Mesenchymal stem cell (in vitro differentiated cells and primary cell): ENCODE measurements at regions not wholly inside any gene's neighbourhood (a gene's known extent, or its start where the extent isn't known, plus 50 kb on each side); places are given as distances from the start of the nearest gene placed in this dataset.

Experiments
- DNase-seq: peaks from one replicate; pipeline ENCODE4 v3.0.0-alpha.2; 2013
- H2AFZ ChIP-seq: one replicate; pipeline ENCODE4 v1.6.1; 2013; ENCODE audit warnings: low read depth, mild to moderate bottlenecking, control low read depth, inconsistent platforms, low read length, moderate library complexity
- H2AK5ac ChIP-seq: 2 replicates; pipeline ENCODE4 v1.6.1; 2013; ENCODE audit warnings: low read length, moderate library complexity, mild to moderate bottlenecking, inconsistent platforms; ENCODE audit not compliant: severe bottlenecking
- H2BK120ac ChIP-seq: one replicate; pipeline ENCODE4 v1.6.1; 2013; ENCODE audit warnings: low read depth, mild to moderate bottlenecking, inconsistent platforms, low read length, moderate library complexity
- H2BK12ac ChIP-seq, 2 experiments: one replicate each; pipeline ENCODE4 v1.6.1; 2013; ENCODE audit warnings: inconsistent platforms in 2 of 2, low read length in 2 of 2, mild to moderate bottlenecking in 2 of 2, moderate library complexity in 2 of 2, control low read depth in 1 of 2
- H2BK15ac ChIP-seq: one replicate; pipeline ENCODE4 v1.6.1; 2013; ENCODE audit warnings: mild to moderate bottlenecking, low read depth, inconsistent platforms; ENCODE audit not compliant: poor library complexity, severe bottlenecking
- H2BK5ac ChIP-seq: 2 replicates; pipeline ENCODE4 v1.6.1; 2013; ENCODE audit warnings: low read depth, mild to moderate bottlenecking, low read length, control low read depth, inconsistent platforms; ENCODE audit not compliant: poor library complexity, severe bottlenecking
- H3K14ac ChIP-seq, 2 experiments: one replicate each; pipeline ENCODE4 v1.6.1; 2013; ENCODE audit warnings: inconsistent platforms in 2 of 2, low read length in 2 of 2, control low read depth in 1 of 2, mild to moderate bottlenecking in 1 of 2, moderate library complexity in 1 of 2
- H3K18ac ChIP-seq, 2 experiments: one replicate each; pipeline ENCODE4 v1.6.1; 2013; ENCODE audit warnings: inconsistent platforms in 2 of 2, low read length in 2 of 2, control low read depth in 1 of 2, low read depth in 1 of 2, mild to moderate bottlenecking in 1 of 2
- H3K23ac ChIP-seq, 2 experiments: one replicate each; pipeline ENCODE4 v1.6.1; 2013; ENCODE audit warnings: inconsistent platforms in 2 of 2, low read length in 2 of 2, mild to moderate bottlenecking in 2 of 2, moderate library complexity in 2 of 2, control low read depth in 1 of 2
- H3K27ac ChIP-seq: 2 replicates; pipeline ENCODE4 v1.5.1; 2013; ENCODE audit warnings: mild to moderate bottlenecking, moderate library complexity, low read length, control low read depth, inconsistent platforms; ENCODE audit not compliant: poor library complexity, severe bottlenecking
- H3K27me3 ChIP-seq, 2 experiments: 2 replicates each; pipeline versions ENCODE4 v1.6.1 to v1.7.0; 2013; ENCODE audit warnings: low read length in 2 of 2, mild to moderate bottlenecking in 2 of 2, moderate library complexity in 2 of 2, control low read depth in 1 of 2, inconsistent platforms in 1 of 2; ENCODE audit not compliant: control insufficient read depth in 1 of 2, insufficient read depth in 1 of 2
- H3K36me3 ChIP-seq, 2 experiments: 2 replicates each; pipeline versions ENCODE4 v1.6.1 to v1.7.0; 2013; ENCODE audit warnings: low read length in 2 of 2, control low read depth in 1 of 2, inconsistent platforms in 1 of 2, low read depth in 1 of 2, mild to moderate bottlenecking in 1 of 2; ENCODE audit not compliant: insufficient read depth in 2 of 2, control insufficient read depth in 1 of 2
- H3K4ac ChIP-seq, 2 experiments: one replicate each; pipeline ENCODE4 v1.6.1; 2013; ENCODE audit warnings: inconsistent platforms in 2 of 2, low read length in 2 of 2, mild to moderate bottlenecking in 2 of 2, moderate library complexity in 2 of 2, control low read depth in 1 of 2, low read depth in 1 of 2
- H3K4me1 ChIP-seq: 2 replicates; pipeline ENCODE4 v1.6.1; 2013; ENCODE audit warnings: low read depth, low read length, control low read depth; ENCODE audit not compliant: control insufficient read depth, insufficient read depth
- H3K4me2 ChIP-seq: 2 replicates; pipeline ENCODE4 v1.6.1; 2013; ENCODE audit warnings: low read length, mild to moderate bottlenecking, inconsistent platforms; ENCODE audit not compliant: poor library complexity, severe bottlenecking
- H3K4me3 ChIP-seq, 2 experiments: 2 replicates each; pipeline versions ENCODE4 v1.5.1 to v1.7.0; 2013; ENCODE audit warnings: low read length in 2 of 2, mild to moderate bottlenecking in 2 of 2, control low read depth in 1 of 2, low read depth in 1 of 2; ENCODE audit not compliant: insufficient read depth in 1 of 2
- H3K79me1 ChIP-seq: replicated peaks from 2 replicates; pipeline ENCODE4 v1.6.1; 2013; ENCODE audit warnings: mild to moderate bottlenecking, control low read depth, low read length, inconsistent platforms; ENCODE audit not compliant: poor library complexity, severe bottlenecking
- H3K9ac ChIP-seq: 2 replicates; pipeline ENCODE4 v1.7.0; 2013; ENCODE audit warnings: mild to moderate bottlenecking, low read length, moderate library complexity
- H3K9me3 ChIP-seq: 2 replicates; pipeline ENCODE4 v1.7.0; 2013; ENCODE audit warnings: mild to moderate bottlenecking, low read length; ENCODE audit not compliant: control insufficient read depth
- H4K8ac ChIP-seq: one replicate; pipeline ENCODE4 v1.6.1; 2013; ENCODE audit warnings: inconsistent platforms, mild to moderate bottlenecking, low read length, moderate library complexity
- H4K91ac ChIP-seq: one replicate; pipeline ENCODE4 v1.6.1; 2013; ENCODE audit warnings: mild to moderate bottlenecking, low read length, inconsistent platforms
- WGBS: methylation state at CpG from one replicate; pipeline ENCODE4 v1.1.7; 2013; ENCODE audit warnings: mixed read lengths; 5-methylcytosine and 5-hydroxymethylcytosine counted together

DNA sequence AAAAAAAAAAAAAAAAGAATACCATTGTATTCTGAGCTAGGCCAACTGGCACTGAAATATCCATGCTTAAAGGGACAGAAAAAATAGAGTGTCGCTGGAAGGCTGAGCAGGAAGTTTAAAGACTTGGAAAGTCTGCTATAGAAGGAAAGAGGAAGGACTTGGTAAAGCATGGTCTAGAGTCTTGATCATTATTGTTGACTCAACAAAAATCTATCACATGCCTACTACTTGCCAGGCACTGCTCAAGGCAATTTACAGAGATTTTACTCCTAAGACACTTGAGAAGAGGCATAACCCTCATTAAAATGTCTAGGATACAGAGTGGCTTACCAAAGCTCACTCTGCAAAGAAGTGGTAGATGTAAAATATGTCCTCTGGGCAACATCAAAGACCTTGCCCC is 324.0 kb upstream of the DAB1 start:
- 80% methylated on average over 1 of the region's 1 CpG for WGBS
- no peak overlapping the region for H2BK120ac ChIP-seq

DNA sequence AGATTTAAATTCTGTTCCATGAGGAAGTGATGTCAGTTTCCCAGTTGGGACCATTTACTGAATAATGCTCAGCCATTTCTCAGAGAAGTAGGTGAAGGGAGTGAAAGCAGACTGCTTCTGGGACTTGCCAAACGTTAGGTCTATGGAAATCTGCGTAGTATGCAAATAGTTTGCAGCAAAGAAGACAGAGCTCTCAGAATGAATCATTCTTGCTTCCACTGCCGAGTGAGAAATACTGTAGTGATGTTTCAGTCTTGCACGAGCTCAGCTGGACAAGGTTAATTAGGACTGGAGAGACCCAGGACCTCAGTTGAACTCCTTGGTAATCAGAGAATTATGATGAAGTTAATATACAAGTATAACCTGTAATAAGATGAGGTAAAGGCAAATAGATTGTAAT is 317.7 kb upstream of the DAB1 start:
- no peak overlapping the region for H3K14ac ChIP-seq
- H3K18ac ChIP-seq, result no peak overlapping the region
- no peaks in the 10 kb centered on the region for H3K27me3 ChIP-seq
- H2BK15ac ChIP-seq, result no peak overlapping the region
- H2BK120ac ChIP-seq, result no peak overlapping the region
- H4K91ac ChIP-seq, result no peak overlapping the region
- no peaks in the 10 kb centered on the region for H3K79me1 ChIP-seq
- H4K8ac ChIP-seq, result no peak overlapping the region
- H3K4me2 ChIP-seq, result no peak overlapping the region
- no peak overlapping the region for H3K27ac ChIP-seq
- no peaks in the 10 kb centered on the region for H3K36me3 ChIP-seq
- H2BK5ac ChIP-seq, result no peak overlapping the region
- H3K4ac ChIP-seq, result no peak overlapping the region
- H3K4me3 ChIP-seq, result no peak overlapping the region
- DNase-seq, result no peak
- H3K9me3 ChIP-seq, result no peaks in the 10 kb centered on the region
- no peak overlapping the region for H3K9ac ChIP-seq
- no peak overlapping the region for H2AK5ac ChIP-seq
- H3K4me1 ChIP-seq, result no peaks in the 10 kb centered on the region
- 61% methylated on average over 4 of the region's 4 CpGs for WGBS
- H2AFZ ChIP-seq, result no peak overlapping the region
- H3K23ac ChIP-seq, result no peak overlapping the region
- H2BK12ac ChIP-seq, result no peak overlapping the region

More for the DNA sequence above, 324.0 kb upstream of the DAB1 start:
- Histone ChIP-seq H3K27ac (no peak overlapping the region), H3K27me3 (peaks cover 0 to 4% of the 10 kb centered on the region in 2 experiments), H3K4me3 (no peak overlapping the region), H3K36me3 (no peaks in the 10 kb centered on the region), H3K4ac (no peak overlapping the region), H4K8ac (no peak overlapping the region), H3K14ac (no peak overlapping the region), H2AFZ (no peak overlapping the region), H3K23ac (no peak overlapping the region), H3K9ac (no peak overlapping the region), H2BK12ac (no peak overlapping the region), H3K18ac (no peak overlapping the region), H2BK15ac (no peak overlapping the region), H3K9me3 (no peaks in the 10 kb centered on the region), H2BK5ac (no peak overlapping the region), H3K4me1 (no peaks in the 10 kb centered on the region), H2AK5ac (no peak overlapping the region), H3K79me1 (no peaks in the 10 kb centered on the region), H3K4me2 (no peak overlapping the region), H4K91ac (no peak overlapping the region)
- DNase-seq, result no peak

DNA sequence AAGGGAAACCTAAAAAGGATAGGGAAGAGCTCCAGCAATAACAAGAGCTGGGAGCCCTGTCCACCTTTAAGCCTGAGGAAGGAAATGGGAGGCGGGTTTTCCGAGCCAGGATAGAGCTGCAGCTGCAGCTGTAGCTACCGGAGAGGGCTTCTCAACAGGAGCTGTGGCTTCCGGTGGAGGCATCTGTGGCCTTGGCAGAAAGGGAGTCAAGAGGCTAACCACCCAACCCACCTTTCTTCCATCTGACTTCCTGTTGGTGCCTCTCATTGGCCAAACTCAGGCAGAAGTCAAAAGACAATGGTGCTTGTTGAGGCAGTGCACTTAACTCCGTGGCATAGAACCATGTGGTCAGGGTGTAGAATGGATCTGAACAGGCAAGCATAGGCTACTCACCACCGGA is 313.1 kb upstream of the DAB1 start:
- H3K18ac ChIP-seq, result no peak overlapping the region
- no peak overlapping the region for H3K4ac ChIP-seq
- no peaks in the 10 kb centered on the region for H3K9me3 ChIP-seq
- H4K8ac ChIP-seq, result no peak overlapping the region
- H3K9ac ChIP-seq, result no peak overlapping the region
- H3K23ac ChIP-seq, result no peak overlapping the region
- 88% methylated on average over 5 of the region's 6 CpGs for WGBS
- no peak overlapping the region for H3K4me3 ChIP-seq
- H2BK12ac ChIP-seq, result no peak overlapping the region
- no peak overlapping the region for H2AFZ ChIP-seq
- no peaks in the 10 kb centered on the region for H3K79me1 ChIP-seq
- no peaks in the 10 kb centered on the region for H3K4me1 ChIP-seq
- no peak for DNase-seq
- peaks cover 0 to 3% of the 10 kb centered on the region in 2 experiments for H3K27me3 ChIP-seq
- no peak overlapping the region for H2BK120ac ChIP-seq
- no peak overlapping the region for H2BK5ac ChIP-seq
- H3K27ac ChIP-seq, result no peak overlapping the region
- no peak overlapping the region for H2AK5ac ChIP-seq
- no peak overlapping the region for H3K4me2 ChIP-seq
- H3K14ac ChIP-seq, result no peak overlapping the region
- H2BK15ac ChIP-seq, result no peak overlapping the region
- no peak overlapping the region for H4K91ac ChIP-seq
- H3K36me3 ChIP-seq, result no peaks in the 10 kb centered on the region

DNA sequence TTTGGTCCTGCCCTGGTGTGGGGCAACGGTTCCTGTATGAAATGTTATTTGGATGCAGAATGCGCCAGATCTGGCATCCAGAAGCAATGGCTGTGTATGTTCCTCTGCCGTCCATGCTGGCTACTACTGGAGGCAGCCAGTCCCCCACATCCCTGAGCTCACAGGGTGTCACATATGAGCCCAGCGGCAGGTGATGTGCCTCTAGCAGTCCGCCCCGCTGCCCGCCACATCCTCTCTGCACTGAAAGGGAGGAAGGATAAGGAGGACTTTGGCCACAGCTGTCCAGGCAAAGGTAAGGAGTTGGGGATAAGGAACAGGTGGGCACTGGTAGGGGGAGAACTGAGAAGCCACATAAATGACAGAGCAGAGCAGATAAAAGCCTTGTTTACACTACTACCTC is 305.3 kb upstream of the DAB1 start:
- no peak overlapping the region for H3K9ac ChIP-seq
- H3K27ac ChIP-seq, result no peak overlapping the region
- no peak overlapping the region for H3K4me3 ChIP-seq
- no peaks in the 10 kb centered on the region for H3K27me3 ChIP-seq
- H3K36me3 ChIP-seq, result no peaks in the 10 kb centered on the region
- no peak overlapping the region for H2BK5ac ChIP-seq
- no peak overlapping the region for H3K18ac ChIP-seq
- DNase-seq, result no peak
- H2BK15ac ChIP-seq, result no peak overlapping the region
- H4K8ac ChIP-seq, result no peak overlapping the region
- no peaks in the 10 kb centered on the region for H3K9me3 ChIP-seq
- no peak overlapping the region for H3K23ac ChIP-seq
- H3K14ac ChIP-seq, result no peak overlapping the region
- H4K91ac ChIP-seq, result no peak overlapping the region
- no peak overlapping the region for H2AK5ac ChIP-seq
- no peak overlapping the region for H3K4me2 ChIP-seq
- no peak overlapping the region for H2BK12ac ChIP-seq
- 89% methylated on average over 7 of the region's 7 CpGs for WGBS
- H2AFZ ChIP-seq, result no peak overlapping the region
- H3K4ac ChIP-seq, result no peak overlapping the region
- no peaks in the 10 kb centered on the region for H3K4me1 ChIP-seq
- H3K79me1 ChIP-seq, result no peaks in the 10 kb centered on the region
- no peak overlapping the region for H2BK120ac ChIP-seq
